ENCODE measurements at regions not wholly inside any gene's neighbourhood (a gene's known extent, or its start where the extent isn't known, plus 50 kb on each side); places are given as distances from the start of the nearest gene placed in this dataset.

GRCh38 chr1:82153752-82154151 is 353.0 kb downstream of the ADGRL2 start:
- TF ChIP-seq TAF1 (IDR thresholded peaks at IDR 0.05; ENCODE audit: low read depth) (no peak), CREB1 (IDR thresholded peaks at IDR 0.05; ENCODE audit: low read depth) (no peak), TCF12 (IDR thresholded peaks at IDR 0.05; ENCODE audit: low read depth) (no peak), USF1 (IDR thresholded peaks at IDR 0.05) (no peak), RAD21 (IDR thresholded peaks at IDR 0.05; ENCODE audit: low read depth) (no peak), FOXM1 (IDR thresholded peaks at IDR 0.05; ENCODE audit: borderline replicate concordance, low read depth) (no peak), CEBPB (IDR thresholded peaks at IDR 0.05) (no peak), NFIC (IDR thresholded peaks at IDR 0.05) (no peak), EGR1 (IDR thresholded peaks at IDR 0.05) (no peak), MAX (IDR thresholded peaks at IDR 0.05) (no peak), TEAD4 (IDR thresholded peaks at IDR 0.05) (no peak), ZBTB7A (IDR thresholded peaks at IDR 0.05; ENCODE audit: low read depth) (no peak), EP300 (IDR thresholded peaks at IDR 0.05; ENCODE audit: borderline replicate concordance) (no peak), REST (IDR thresholded peaks at IDR 0.05; ENCODE audit: low read depth) (no peak), YY1 (IDR thresholded peaks at IDR 0.05; ENCODE audit: low read depth) (no peak)

- TF ChIP-seq NFIC (IDR thresholded peaks at IDR 0.05) (no peak), RAD21 (IDR thresholded peaks at IDR 0.05; ENCODE audit: low read depth) (no peak), TCF12 (IDR thresholded peaks at IDR 0.05; ENCODE audit: low read depth) (no peak), MAX (IDR thresholded peaks at IDR 0.05) (no peak), REST (IDR thresholded peaks at IDR 0.05; ENCODE audit: low read depth) (no peak), USF1 (IDR thresholded peaks at IDR 0.05) (no peak)
Observed at GRCh38 chr1:82153272-82153629, 352.5 kb downstream of the ADGRL2 start.

GRCh38 chr1:82152356-82153271 is 351.9 kb downstream of the ADGRL2 start:
- TF ChIP-seq MAX (IDR thresholded peaks at IDR 0.05) (no peak), ZBTB7A (IDR thresholded peaks at IDR 0.05; ENCODE audit: low read depth) (no peak), CEBPB (IDR thresholded peaks at IDR 0.05) (no peak), FOXM1 (IDR thresholded peaks at IDR 0.05; ENCODE audit: borderline replicate concordance, low read depth) (no peak), CREB1 (IDR thresholded peaks at IDR 0.05; ENCODE audit: low read depth) (no peak), TAF1 (IDR thresholded peaks at IDR 0.05; ENCODE audit: low read depth) (no peak), USF1 (IDR thresholded peaks at IDR 0.05) (no peak), NFIC (IDR thresholded peaks at IDR 0.05) (no peak), RAD21 (IDR thresholded peaks at IDR 0.05; ENCODE audit: low read depth) (no peak), REST (IDR thresholded peaks at IDR 0.05; ENCODE audit: low read depth) (no peak), EP300 (IDR thresholded peaks at IDR 0.05; ENCODE audit: borderline replicate concordance) (no peak), YY1 (IDR thresholded peaks at IDR 0.05; ENCODE audit: low read depth) (no peak)

Data from Ishikawa (cell line).